Stimulated activated CD8-positive, alpha-beta memory T cell treated with anti-CD3 and anti-CD28 coated beads, Interleukin-12 subunit alpha, Interleukin-12 subunit beta, amount 100 ng/mL, for 24 hours (primary cell): ENCODE measurements at regions not wholly inside any gene's neighbourhood (a gene's known extent, or its start where the extent isn't known, plus 50 kb on each side); places are given as distances from the start of the nearest gene placed in this dataset.

ENCODE experiments used
- DNase-seq: peaks from one replicate; pipeline ENCODE4 v3.0.0-alpha.2; 2020; ENCODE audit errors: extremely low read depth

DNA sequence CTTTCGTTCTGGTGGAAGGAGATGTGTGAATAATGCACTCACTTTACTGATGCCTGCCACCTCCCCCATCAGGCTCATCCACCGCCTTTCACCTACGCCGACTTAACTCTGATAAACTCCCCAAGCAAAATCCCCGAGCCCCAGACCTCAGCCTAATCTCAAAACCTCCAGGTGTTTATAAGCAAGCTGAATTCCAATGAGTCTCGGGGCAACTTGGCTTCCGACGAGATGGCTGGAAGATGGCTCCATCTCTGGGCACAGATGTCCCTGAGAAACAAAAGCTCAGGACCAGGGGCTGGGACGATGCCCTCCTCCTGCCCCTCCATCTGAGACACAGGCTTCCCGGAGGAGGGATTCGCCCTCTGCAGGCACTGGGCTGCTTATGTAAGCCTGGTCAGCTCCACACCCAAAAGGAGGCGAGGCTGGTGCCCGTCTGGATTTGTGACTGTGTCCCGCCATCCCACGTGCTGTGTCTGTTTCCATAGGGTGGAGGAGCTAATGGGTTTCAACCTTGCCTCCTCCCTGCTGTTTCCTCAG, 386.4 kb upstream of the TNRC6C start:
- no peak for DNase-seq

DNA sequence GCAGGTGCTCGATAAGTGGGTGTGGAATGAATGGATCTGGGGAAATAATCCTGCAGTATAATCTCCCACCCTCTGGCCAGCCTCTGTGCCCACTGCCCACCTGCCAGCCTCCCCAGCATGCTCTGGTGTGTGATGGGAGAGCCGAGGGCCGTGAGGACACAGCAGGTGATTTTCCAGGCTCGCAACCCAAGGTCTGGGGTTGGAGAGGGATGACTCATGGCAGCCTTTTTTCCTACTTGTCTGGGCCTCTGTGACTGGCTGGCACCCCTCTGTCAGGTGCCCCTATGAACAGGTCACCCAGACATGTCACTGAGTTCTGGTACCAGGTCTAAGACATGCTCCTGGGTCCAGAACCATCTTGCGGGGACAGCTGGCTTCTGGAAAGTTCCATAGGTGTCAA, 385.7 kb upstream of the TNRC6C start:
- no peak for DNase-seq

DNA sequence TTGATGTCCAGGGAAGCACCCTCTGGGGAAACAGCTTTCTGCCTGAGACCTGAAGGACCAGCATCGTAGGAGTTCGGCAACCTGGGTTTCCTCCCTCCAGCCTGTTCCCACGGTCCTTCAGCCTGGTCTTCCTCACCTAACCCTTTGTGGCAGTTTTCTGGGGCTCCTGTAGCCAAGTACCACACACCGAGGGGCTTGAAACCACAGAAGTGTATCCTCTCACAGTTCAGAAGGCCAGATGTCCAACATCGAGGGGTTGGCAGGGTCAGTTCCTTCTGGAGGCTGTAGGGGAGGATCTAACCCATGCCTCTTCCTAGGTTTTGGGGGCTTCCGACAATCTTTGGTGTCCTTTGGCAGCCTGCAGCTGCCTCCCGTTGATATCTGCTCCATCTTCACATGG, 381.0 kb upstream of the TNRC6C start:
- no peak for DNase-seq

DNA sequence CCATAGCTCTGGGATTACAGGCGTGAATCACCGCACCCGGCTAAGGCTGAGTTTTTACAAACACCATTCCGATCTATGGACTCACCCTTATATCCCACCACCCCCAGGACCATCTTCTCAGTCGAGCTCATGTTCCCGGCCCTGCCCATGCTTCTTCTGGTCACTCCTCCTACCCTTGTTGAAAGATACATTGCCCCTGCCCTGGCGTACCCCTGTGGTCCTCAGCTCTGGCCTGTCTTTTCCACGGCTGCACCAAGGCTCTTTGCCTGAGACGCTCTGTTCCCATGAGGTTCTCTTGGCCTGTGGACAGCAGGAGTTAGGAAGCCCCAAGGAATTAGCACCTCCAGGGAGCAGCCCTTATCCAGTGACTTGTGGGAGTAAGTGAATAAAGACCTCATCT, 379.4 kb upstream of the TNRC6C start:
- DNase-seq, result no peak

DNA sequence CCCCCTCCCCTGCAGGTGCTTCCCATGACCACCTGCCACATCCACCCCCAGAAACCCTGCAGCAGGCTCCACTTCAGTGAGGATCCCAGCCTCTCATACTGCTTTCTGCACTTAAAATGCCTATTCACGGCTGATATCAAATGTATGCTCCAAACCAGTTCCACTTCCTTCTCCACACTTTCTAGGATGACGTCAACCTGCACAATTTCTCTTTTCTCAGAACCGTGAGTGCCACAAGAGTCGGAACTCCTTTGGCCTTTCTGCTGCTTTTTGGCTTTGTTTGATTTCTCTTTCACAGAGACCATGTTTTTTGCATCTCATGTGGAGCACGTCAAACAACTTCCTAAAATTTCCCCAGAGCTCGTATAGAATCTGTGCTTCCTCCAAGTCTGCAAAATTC, 378.8 kb upstream of the TNRC6C start:
- no peak for DNase-seq

DNA sequence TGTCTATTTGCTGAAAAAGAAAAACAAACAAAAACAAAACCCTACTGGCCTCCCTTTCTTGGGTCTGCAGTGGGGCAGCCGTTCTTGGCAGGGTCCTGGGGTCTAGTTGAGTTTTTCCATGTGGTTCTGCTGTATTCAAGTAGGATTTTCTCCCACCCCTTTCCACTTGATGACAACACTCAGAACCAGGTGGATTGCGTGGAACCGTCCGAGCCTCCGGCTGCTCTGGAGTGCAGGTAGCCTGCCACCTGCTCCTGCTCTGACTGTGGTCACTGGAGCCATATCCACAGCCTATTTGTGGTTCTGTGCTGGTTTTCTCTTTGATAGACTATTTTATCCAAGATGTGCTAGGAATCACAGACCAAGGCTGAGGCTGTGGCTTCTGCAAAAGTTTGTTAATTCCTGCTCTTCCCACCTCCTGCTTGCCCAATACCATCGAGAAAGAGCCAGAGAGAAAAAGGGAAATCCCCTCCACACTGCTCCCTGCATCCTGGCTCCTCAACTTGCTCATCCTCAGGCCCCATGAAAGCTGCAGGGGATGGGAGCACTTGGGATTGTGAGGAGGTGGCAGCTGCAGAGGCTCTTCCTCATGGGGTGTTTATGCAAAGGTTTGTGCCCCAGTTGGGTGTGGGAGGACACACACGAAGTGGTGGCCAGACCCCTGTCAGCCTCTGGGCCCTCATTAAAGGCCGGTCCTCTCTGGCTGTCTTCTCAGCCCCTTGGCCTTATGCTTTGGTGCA, 377.8 kb upstream of the TNRC6C start:
- no peak for DNase-seq

DNA sequence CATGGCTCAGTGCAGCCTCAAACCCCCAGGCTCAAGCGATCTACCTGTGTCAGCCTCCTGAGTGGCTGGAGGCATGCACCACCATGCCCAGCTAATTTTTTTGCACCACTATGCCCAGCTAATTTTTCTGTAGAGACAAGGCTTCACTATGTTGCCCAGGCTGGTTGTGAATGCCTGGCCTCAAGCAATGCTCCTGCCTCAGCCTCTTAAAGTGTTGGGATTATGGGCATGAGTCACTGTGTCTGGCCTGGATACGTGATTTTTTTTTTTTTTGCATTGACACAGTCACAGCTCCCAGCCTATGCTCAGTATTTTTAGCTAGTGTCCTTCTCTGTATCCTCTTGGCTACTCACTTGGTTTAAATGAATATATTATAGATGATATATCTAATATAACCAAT, 377.0 kb upstream of the TNRC6C start:
- no peak for DNase-seq

DNA sequence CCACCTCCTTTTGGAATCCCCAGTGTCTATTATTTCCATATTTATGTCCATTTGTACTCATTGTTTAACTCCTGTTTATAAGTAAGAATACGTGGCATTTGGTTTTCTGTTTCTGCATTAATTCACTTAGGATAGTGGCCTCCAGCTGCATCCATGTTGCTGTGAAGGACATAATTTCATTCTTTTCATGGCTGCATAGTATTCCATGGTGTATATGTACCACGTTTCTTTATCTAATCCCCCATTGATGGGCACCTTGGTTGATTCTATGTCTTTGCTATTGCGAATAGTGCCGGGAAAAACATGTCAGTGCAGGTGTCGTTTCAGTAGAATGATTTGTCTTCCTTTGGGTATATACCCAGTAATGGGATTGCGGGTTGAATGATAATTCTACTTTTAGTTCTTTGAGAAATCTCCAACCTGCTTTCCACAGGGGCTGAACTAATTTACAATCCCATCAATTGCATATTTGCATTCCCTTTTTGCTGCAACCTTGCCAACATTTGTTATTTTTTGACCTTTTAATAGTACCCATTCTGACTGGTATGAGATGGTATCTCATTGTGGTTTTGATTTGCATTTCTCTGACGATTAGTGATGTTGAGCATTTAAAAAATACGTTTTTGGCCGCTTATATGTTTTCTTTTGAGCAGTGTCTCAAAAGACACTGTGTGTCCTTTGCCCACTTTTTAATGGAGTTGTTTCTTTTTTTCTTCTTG, 373.2 kb upstream of the TNRC6C start:
- no peak for DNase-seq

DNA sequence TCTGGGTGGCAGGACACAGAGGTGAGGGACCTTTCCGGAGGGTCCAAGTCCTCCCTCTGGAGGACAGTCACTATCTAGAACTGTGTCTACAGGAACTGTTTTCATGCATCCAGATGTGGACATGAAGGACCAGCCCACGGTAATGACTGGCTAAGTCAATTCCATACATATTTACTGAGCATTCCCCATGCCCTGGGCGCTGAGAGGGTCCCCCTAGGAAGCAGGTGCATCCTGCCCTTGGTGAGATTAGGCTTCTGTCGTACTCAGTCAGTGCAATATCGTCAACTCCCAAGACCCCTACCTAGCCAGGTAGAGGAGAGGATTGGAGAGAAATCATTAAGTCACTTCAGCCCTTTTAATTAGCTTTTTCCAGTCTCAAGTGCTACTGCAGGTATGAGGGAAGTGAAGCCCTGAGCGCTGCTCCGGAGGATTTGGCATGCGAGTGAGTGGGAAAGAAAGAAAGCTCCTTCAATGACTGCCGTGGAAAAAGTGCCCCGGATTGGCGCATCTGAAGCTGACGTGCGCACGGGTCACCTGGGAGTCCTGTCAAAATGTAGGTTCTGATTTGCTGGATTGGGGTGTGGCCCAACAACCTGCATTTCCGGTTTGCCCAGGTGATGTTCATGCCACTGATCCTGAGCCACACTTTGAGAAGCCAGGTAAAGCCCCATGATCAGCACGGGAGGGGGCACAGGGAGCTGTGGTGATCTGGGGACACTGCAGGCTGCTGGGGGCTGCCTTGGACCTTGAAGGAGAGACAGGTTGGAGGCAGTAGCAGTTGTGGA, 367.4 kb upstream of the TNRC6C start:
- DNase-seq, result no peak

DNA sequence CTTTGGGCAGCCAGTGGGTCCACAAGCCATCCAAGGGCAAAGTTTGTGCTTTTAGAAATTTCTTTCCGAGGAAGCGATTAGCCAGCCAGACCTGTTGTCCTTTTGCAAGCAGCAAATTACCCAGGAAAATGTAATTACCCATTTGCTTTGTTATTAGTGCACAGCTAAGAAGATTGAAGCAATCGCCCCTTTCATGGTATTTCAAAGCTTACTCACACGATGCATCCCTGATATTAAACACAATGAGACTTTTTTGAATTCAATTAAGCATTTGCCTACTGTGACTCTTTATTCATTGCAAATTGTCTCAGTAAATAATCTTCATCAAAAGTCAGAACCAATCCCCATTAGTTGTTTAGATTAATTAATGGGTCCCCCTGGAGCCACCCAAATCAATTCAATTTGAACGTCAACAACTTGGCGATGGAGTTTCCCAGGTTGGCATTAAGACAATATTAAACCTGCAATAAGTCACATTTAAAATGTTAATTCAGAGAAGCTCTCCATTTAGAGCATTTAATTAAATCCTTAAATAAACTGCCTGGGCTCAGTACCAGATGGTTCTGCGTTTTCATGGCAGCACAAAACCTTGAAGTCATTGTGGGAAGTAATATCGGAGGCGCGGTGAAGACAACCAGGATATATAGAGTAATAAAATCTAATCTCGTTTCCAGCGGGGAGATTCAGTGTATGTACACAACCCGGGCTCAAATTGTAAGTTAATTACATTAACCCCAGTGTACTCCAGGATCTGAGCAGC, 366.2 kb upstream of the TNRC6C start:
- no peak for DNase-seq

DNA sequence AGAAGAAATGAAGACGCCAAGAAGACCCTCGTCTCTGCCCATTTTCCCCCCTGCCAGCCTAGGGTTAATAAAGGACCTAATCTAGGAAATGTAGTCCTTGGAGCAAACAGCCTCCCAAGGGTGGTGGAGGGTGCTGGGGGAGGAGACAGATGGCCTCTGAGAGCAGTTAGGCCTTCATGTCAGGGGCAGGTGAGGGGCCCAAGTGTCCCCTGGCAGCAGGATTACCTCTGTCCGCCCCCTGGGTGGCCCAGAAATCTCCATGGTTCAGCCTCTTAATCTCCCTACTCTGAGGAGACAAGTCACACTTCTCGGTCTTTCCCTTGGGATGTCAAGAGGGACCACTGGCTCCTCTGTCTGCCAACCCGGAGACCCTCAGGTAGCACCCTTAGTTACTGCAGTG, 365.4 kb upstream of the TNRC6C start:
- DNase-seq, result no peak

DNA sequence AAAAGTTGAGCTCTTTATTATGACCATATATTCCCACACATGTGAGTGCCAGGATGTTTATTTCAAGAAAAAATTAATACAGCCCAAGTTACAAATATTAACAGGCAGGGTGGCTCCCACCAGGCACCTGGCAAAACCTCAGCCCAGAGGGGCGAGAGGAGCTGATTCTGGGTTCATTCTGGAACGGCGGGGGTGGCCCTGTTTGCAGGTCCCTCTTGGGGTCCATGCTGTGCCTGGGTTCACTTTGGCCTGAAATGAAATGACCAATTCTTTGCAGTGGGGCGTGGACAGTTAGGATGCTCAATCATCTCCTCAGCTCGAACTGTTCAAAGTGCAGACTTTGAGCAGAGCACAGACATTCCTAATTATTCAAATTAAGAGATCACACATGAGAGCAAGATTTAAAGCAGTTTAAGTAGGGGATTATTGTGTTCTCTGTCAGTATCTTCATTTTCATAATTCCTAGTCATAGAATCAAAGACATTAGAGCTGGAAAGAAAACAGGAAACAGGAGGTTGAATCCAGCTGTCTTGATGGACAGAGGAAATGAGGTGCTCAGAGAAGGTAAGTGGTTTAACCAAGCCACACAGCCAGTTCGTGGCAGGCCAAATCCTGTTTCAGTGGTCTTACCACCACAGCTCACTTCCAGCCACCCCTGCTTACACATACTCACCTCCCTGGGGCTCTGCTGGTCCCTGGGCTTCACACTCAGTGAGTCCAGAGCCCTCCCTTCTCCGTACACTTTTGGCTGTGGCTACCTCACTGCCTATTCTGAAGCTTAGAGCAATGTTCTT, 363.9 kb upstream of the TNRC6C start:
- no peak for DNase-seq

DNA sequence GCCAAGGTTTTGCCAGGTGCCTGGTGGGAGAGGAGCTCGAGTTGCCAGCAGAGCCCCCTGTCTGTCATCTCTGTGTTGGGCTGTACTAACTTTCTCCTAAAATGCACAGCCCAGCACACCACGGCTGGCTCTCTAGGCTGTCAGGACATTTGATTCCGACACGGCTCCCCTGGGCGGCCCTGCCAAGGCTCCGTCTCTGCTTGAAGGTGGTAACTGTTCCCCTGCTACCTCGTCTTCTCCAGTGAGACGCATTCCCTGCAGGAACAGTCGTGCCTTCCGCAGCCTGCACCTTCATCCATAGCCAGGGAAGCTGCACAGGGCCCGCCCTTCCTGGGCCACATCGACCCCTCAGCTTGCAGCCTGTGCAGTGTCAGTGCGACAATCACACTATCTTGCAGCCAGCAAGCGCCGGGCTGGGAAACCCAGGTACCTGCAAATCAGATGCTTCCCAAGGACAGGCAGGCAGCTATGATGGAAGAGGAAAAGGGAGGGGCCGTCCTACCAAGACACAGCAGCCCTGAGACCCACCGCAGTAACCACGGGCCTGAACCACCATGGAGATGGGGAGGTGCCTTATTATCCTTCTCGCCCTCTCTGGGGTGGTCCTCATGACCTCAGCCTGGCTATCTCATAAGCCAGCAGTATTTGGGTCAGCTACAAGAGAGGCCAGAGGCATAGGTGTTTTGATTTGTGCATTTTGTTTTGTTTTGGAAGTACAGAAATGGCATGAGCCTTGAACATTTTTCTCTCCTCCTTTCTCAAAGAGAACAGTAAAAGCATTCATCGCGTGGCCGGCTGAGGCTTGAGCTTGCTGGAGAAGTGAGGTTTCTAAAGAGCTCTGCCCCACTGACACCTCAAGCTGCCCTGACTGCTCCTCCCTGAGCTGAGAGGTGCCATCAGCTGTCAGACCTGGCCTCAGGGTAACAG, 361.7 kb upstream of the TNRC6C start:
- no peak for DNase-seq

DNA sequence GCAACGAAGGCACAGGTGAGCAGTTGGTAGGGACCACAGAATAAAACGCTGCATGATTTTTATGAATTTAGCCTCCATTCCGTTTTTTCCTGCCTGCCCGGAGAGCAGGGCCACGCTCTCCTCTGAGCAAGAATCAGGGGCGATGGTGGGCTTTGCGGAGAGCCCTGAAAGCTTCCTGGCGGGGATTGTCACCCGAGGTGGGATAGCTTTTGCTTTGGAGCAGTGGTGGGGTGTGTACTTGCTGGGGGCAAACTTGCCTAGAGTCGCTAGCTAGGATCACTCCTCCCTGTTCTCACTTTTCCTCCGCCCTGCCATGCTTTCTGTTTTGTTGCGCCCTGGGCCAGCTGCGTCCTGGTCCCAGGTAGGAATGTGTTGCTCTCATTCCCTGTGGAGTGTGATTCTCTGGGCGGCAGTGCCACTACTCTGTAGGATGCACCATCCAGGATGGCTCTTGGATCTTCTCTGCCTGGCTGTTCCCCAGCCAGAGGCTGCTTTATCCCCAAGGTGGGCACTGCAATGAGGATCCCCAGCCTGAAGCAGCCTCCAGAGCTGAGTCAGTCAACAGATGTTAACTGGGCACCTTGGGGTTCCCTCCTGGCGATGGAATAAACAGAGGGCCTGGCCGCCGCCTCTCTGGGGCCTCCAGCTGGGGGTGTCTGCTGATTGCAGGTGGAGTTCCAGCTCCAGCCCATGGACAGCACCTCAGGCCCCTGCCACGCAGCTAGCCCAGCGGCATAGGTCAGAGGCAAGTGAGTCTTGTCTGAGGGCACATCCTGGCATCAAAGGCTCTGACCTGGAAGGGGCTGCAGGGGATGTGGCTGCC, 360.9 kb upstream of the TNRC6C start:
- no peak for DNase-seq

DNA sequence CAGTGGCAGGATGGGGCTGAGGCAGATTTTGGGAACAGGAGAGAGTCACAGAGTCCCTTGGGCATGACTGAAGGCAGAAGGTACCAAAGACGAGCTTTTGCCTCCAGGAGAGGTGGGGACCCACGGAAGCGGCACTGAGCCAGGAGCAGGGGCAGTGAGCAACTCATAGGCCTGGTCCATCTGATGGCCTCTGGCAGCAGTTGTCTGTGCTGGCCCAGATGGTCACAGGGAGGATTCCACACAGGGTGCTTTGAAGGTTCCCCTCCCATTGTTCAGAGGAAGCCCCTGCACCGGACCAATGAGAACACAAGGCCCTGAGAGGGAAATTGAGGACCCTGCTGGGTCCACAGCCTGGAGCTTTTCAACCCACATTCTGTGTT, 360.3 kb upstream of the TNRC6C start:
- DNase-seq, result no peak

DNA sequence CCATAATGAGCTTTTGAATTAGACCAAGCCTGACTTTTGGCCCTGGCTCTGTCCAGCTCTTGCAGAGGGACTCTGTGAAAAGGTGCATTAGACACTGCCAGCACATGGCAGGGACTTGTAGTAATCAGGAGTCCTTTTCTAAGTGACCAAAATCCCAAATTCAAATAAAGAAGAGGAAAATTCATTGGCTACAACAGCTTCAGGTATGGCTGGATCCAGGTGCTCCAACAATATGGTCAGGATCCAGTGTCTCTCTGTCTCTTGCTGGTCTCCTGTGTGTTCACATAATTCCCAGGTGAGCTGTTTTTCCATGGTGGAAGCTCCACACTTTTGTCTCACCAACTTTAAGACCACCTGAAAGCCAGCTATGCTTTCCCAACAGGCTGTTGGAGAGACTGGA, 358.8 kb upstream of the TNRC6C start:
- DNase-seq, result no peak

DNA sequence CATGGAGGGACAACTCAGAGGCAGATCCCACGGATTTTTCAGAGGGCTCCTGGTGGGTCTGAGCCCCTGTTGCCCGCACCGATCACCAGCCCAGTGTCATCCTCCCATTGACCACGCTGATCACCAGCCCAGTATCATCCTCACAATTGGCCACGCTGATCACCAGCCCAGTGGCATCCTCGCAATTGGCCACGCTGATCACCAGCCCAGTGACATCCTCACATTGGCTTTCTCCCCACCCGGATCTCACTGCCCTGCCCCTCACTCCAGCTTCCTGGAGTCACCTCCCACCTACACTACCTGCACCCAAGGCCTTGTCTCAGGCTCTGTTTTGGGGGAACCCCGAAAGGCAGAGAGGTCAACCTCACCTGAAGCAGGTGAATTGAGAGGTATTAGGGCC, 358.2 kb upstream of the TNRC6C start:
- DNase-seq, result no peak

DNA sequence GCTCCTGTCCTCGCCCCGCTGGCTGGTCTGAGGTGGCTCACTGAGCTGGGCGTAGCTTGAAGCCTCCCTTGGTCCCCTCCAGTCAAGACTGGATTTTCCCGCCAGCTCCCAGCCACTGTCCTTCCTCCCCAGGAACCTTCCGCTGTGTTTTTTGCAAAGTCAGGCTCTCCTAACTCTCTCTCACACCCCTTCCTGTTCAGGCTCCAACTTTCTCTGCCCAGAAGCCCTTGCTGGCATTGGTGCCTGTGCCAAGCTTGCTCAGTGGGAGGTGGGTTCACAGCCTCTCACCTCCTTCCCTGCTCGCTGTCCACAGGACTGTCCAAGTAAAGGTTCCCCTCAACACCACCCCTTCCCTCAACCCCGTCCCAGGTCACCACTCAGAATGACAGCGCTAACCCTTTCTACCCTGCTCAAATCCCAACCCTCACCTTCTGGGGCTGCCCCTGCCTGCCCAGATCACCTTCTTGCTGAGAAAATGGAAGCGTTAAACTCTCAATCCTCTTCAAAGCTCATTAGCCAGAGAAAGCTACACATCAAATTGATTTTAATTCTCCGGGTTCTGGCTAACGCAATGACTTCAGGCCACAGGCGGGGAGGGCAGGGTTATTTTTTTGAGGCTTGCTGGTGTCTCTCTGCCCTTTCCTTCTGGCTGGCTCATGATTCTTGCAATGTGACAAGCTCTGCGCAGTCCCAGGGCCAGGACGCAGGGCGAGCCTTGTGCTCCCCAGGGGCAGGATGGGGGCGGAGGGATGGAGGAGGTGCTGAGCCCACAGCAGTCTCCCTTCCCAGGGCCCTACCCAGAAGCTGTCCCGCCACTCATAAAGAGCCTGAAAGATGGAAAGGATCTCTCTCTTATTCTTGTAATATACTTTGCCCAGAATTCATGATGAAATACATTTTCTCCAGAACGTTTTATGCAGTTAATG, 357.2 kb upstream of the TNRC6C start:
- DNase-seq, result no peak
